Mesothelial cell of epicardium (in vitro differentiated cells): ENCODE measurements at regions not wholly inside any gene's neighbourhood (a gene's known extent, or its start where the extent isn't known, plus 50 kb on each side); places are given as distances from the start of the nearest gene placed in this dataset.

Source experiments
- DNase-seq, 2 experiments: peaks; one replicate each; pipeline ENCODE4 v3.0.0; 2021; ENCODE audit warnings: low spot score in 2 of 2; ENCODE audit not compliant: unreplicated experiment in 2 of 2
- H3K27ac Mint-ChIP-seq: 2 replicates; pipeline ENCODE4 v1.8.0; 2021; ENCODE audit warnings: mixed read lengths
- H3K27me3 Mint-ChIP-seq: 2 replicates; pipeline ENCODE4 v1.8.0; 2021; ENCODE audit warnings: low read depth, mixed read lengths
- H3K36me3 Mint-ChIP-seq: 2 replicates; pipeline ENCODE4 v1.8.0; 2021; ENCODE audit warnings: mixed read lengths
- H3K4me1 Mint-ChIP-seq: 2 replicates; pipeline ENCODE4 v1.8.0; 2021; ENCODE audit warnings: mixed read lengths
- H3K4me3 Mint-ChIP-seq: 2 replicates; pipeline ENCODE4 v1.8.0; 2021; ENCODE audit warnings: mild to moderate bottlenecking, moderate library complexity, mixed read lengths
- H3K9me3 Mint-ChIP-seq: 2 replicates; pipeline ENCODE4 v1.8.0; 2021; ENCODE audit warnings: mixed read lengths
- CTCF ChIP-seq: fragments of 200-600 bp; sonication (generic); IDR thresholded peaks from one replicate; pipeline ENCODE4 v1.5.0; 2021; ENCODE audit warnings: antibody characterized with exemption; ENCODE audit not compliant: unreplicated experiment

GRCh38 chr1:81703391-81703755 lies 97.4 kb upstream of the ADGRL2 start:
- Mint-ChIP-seq H3K36me3 (no peaks in the 10 kb centered on the region), H3K27me3 (no peaks in the 10 kb centered on the region), H3K4me3 (no peak overlapping the region), H3K4me1 (peaks cover 65% of the 10 kb centered on the region), H3K9me3 (no peaks in the 10 kb centered on the region), H3K27ac (peak overlapping the region; percentile 14)
- TF ChIP-seq CTCF: no peak
- no peak for DNase-seq

GRCh38 chr1:81702903-81703302 lies 97.8 kb upstream of the ADGRL2 start:
- Mint-ChIP-seq H3K36me3 (no peaks in the 10 kb centered on the region), H3K4me1 (peaks cover 65% of the 10 kb centered on the region), H3K27me3 (no peaks in the 10 kb centered on the region), H3K27ac (no peak overlapping the region), H3K9me3 (no peaks in the 10 kb centered on the region), H3K4me3 (no peak overlapping the region)
- no peak for TF ChIP-seq CTCF
- DNase-seq: no peak

DNA sequence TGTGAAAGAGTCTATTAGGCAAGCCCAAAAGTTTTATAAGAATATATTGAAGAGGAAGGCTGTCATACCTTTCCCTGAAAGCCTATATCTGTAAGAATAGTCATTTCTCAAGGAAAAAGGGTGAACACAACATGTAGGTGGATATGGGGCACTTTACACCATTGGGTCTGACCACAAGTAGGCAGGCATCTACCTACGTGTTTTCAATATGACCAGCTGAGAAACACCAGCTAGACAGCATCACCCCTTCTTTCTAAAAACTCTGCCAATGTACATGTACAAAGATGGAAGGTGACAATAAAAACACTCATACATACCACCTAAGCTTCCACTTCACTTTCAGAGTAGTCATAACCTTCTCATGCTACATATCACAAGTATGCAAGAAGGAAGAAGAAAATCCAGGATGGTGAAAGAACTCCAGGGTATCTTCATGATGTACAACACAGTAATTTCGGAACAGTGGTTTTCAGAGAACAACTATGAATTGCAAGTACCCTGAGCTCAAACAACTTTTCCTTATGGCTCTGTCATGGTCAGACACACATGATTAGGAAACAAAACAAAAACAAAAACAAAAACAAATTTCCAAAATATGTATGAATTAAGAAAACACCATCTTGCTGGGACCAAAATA lies 98.5 kb upstream of the ADGRL2 start:
- Mint-ChIP-seq H3K27ac (no peak overlapping the region), H3K27me3 (no peaks in the 10 kb centered on the region)
- DNase-seq: no peak

DNA sequence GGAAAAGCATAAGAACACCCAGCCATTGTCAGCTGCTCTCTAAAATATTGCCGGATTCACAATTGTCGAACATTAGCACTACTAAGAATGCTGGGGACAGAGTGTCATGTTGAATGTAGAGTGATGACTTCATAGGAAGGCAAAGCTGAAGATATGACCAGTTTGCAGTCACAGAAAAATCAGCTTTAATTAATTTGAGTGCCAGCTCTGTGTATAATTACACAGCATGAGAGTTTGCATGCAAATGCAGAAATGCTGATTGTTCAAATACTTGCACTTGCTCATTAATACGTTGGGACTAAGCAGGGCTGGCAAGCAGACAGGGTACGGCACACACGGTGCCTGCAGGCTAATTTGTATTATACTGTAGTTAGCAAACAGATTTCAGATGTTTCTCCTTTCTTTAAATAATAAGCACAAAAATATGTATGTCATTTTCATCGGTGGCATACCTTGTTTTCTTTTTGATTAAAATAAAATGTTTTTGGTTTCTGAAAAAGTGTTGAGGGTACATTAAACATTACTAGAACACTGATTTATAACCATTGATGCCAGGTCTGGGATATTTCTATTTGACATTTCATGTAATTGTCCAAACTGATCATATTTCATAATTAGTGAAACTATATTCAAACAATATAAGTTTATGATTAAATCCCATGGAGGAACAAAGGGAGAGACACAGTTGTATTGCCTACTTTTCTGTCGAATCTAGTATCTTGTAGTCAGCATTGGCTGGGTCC lies 99.8 kb upstream of the ADGRL2 start:
- peaks cover 5% of the 10 kb centered on the region for H3K9me3 Mint-ChIP-seq
- TF ChIP-seq CTCF: no peak
- H3K4me1 Mint-ChIP-seq: peaks cover 55% of the 10 kb centered on the region
- H3K36me3 Mint-ChIP-seq: peaks cover 2% of the 10 kb centered on the region
- no peaks in the 10 kb centered on the region for H3K27me3 Mint-ChIP-seq
- H3K27ac Mint-ChIP-seq: no peak overlapping the region
- H3K4me3 Mint-ChIP-seq: no peak overlapping the region
- DNase-seq: no peak

More for the DNA sequence above, 98.5 kb upstream of the ADGRL2 start:
- no peak for TF ChIP-seq CTCF
- Mint-ChIP-seq H3K9me3 (no peaks in the 10 kb centered on the region), H3K4me3 (no peak overlapping the region), H3K4me1 (peaks cover 61% of the 10 kb centered on the region), H3K36me3 (no peaks in the 10 kb centered on the region)

DNA sequence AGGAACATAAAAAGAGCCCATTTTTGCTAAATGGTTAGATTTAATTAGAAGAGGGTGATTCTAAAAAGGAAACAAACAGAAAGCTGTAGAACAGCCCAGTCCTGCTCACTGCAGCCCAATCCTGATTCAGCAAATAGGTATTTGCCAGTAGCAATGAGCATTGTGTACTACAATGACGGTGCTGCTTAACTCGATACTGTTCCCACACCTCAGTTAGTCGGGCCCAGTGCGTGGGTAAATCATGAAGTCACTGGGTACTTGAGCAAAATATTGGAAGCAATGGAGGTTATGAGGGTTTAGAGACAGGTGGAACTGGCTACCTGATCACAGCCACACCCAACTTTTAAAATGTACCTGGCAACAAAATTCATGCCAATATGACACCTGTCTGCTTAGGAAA lies 101.5 kb upstream of the ADGRL2 start:
- TF ChIP-seq CTCF: no peak
- Mint-ChIP-seq H3K4me1 (peaks cover 51% of the 10 kb centered on the region), H3K27me3 (no peaks in the 10 kb centered on the region), H3K4me3 (no peak overlapping the region), H3K36me3 (peaks cover 2% of the 10 kb centered on the region), H3K9me3 (peaks cover 6% of the 10 kb centered on the region), H3K27ac (peak overlapping the region; percentile 2)
- DNase-seq: no peak
